ENCODE measurements at regions not wholly inside any gene's neighbourhood (a gene's known extent, or its start where the extent isn't known, plus 50 kb on each side); places are given as distances from the start of the nearest gene placed in this dataset.
"Not testable (repeated sequence)": the region's sequence is repeated elsewhere in the genome, so short reads cannot be mapped to it uniquely, and the experiment has no call there.

GRCh38 chr12:30345744-30346471 lies 349.8 kb downstream of the IPO8 start:
- DNase-seq = no peak

GRCh38 chr12:30330565-30330964 lies 365.1 kb downstream of the IPO8 start:
- no peak for DNase-seq

- DNase-seq = no peak
Measured at GRCh38 chr12:30329281-30329680, 366.4 kb downstream of the IPO8 start.

GRCh38 chr12:30323008-30323407 lies 372.7 kb downstream of the IPO8 start:
- no peak for DNase-seq

DNA sequence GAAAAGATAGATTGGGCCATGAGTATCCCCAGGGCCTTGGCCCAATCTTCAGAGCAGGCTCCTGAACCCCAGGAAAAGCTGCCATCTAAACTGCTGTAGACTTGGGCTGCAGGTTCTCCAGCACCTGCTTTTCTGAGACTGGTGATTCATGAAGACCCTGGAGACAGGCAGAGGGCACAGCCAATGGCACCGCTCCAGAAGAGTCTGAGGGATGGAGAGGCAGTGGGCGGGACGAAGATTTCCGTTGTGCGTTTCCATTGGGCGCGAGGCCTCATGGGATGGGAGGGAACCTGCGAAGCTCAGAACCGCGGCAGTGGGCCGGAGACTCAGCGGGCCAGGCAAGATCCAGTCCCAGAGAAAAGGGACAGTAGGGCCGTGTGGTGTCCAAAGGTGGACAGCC lies 375.1 kb downstream of the IPO8 start:
- no peak for DNase-seq

DNA sequence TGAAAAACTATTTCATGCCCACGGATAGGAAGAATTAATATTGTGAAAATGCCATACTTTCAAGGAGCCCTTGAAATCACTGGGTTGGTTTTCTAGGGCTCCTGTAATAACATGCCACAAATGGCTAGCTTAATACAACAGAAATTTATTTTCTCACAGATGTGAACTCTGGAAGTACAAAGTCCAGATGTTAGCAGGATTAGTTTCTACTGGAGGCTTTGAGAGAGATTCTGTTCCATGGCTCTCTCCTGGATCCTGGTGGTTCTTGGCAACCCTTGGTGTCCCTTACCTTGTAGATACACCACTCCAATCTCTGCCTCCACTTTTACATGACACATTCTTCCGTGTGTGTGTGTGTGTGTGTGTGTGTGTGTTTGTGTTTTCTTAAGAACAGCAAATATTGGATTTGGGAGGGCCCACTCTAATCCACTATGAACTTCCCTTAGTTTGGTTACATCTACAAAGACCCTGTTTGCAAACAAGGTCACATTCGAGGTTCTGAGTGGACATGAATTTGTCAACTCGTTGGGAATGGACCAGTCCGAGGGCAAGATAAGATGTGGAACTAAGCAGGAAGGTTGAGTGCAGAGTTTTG lies 381.1 kb downstream of the IPO8 start:
- DNase-seq = no peak

GRCh38 chr12:30308010-30308717 lies 387.5 kb downstream of the IPO8 start:
- DNase-seq = no peak

DNA sequence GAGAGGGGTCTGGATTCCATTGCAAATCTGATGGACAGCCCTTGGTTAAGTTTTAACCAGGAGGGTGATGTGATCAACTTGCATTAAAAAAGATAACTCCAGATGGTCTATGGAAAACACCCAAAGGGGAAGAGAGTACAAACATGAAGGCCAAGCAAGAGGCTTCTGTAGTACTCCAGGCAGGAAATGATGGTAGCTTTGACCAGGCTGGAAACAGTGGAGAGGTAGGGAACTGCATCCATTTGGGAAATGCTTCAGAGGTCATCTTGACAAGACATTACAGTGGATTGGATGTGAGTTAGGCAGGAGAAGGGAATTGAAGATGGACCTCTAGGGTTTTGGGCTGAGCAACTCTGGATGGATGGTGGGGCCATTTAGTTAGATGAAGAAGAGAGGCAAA lies 391.1 kb downstream of the IPO8 start:
- DNase-seq = no peak

GRCh38 chr12:30301291-30301690 lies 394.4 kb downstream of the IPO8 start:
- no peak for DNase-seq

- no peak for DNase-seq
Measured at GRCh38 chr12:30296486-30296885, 399.2 kb downstream of the IPO8 start.

- DNase-seq = peak; percentile 10
Measured at GRCh38 chr12:30286345-30286926, 409.2 kb downstream of the IPO8 start.

DNA sequence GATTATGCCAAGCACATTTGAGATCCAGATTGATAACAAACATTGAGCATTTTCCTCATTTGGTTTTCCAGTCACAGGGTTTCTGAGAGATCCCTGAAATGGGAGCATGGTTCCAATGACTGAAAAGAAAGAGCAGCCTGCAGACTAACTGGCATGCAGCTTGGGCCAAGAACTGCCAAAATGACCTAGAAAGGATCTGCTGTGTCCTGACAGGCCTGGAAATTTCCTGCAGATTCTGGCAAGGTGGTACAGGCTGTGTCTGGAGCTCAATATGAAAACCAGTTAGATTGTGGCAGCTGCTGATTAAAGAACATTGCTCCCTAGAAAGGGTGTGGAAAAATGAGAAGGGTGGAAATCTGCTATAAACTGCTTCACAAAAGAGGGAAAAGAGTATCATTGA lies 417.3 kb downstream of the IPO8 start:
- no peak for DNase-seq

- not testable (repeated sequence) for DNase-seq
Measured at GRCh38 chr12:30272515-30272914, 423.2 kb downstream of the IPO8 start.

GRCh38 chr12:30269496-30269895 lies 426.2 kb downstream of the IPO8 start:
- peak; percentile 32 for DNase-seq

GRCh38 chr12:30268041-30268440 lies 427.6 kb downstream of the IPO8 start:
- DNase-seq = peak; percentile 15

GRCh38 chr12:30263434-30263833 lies 432.2 kb downstream of the IPO8 start:
- DNase-seq = no peak

- no peak for DNase-seq
Measured at GRCh38 chr12:30257618-30258017, 438.1 kb downstream of the IPO8 start.

DNA sequence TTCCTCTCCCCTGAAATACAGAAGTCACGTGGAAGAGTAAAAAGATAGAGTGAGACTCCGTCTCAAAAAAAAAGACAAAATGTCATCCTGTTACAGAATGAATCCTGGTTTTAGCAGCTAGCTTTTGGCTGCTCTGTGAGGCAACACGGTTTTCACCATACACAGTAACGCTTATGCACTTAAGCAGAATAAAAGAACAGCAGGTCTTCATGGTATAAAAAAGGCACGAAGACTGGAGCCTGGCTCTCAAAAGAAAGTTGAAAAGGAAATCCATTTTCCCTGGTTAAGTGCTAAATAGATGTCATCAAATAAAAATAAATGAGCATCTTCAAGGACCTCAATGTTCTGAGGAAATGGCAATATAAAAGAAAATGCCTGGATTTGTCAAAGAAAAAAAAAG lies 444.1 kb downstream of the IPO8 start:
- DNase-seq = no peak

GRCh38 chr12:30243426-30243825 lies 452.2 kb downstream of the IPO8 start:
- DNase-seq = no peak

DNA sequence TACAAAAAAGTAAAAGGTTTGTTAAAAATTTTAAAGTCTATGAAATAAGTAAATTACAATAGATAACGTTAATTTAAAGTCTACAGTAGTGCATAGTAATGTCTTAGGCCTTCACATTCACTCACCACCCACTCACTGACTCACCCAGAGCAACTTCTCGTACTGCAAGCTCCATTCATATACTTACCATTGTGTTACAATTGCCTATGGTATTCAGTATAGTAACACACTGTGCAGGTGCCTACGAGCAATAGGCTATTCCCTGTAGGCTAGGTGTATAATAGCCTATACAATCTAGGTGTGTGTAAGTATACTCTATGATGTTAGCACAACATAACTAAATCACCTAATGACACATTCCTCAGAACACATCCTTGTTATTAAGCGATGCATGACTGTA lies 435.3 kb upstream of the TMTC1 start:
- no peak for DNase-seq

GRCh38 chr12:30218073-30218472 lies 434.3 kb upstream of the TMTC1 start:
- DNase-seq = no peak

DNA sequence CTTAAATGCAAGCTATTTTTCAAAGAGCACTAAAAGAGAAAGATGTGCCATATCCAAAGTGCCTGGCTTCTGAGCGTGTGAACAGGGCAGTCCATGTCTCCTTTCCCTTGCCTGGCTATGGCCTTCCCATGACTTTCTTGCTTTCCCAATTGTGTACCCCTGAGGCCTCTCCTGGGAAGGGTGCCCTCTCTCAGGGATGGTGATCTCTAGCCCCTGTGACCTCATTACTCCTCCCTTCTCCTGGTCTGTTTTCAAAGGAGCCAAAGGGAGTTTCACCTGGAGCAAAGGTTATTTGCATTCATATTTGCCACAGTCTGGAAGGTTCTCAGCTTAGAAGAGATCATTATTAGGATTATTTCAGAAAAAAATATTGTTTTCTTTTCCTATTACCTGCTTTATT lies 429.4 kb upstream of the TMTC1 start:
- no peak for DNase-seq

GRCh38 chr12:30211743-30212142 lies 428.0 kb upstream of the TMTC1 start:
- DNase-seq = no peak
